ENCODE measurements at regions not wholly inside any gene's neighbourhood (a gene's known extent, or its start where the extent isn't known, plus 50 kb on each side); places are given as distances from the start of the nearest gene placed in this dataset.
"Not testable (repeated sequence)": the region's sequence is repeated elsewhere in the genome, so short reads cannot be mapped to it uniquely, and the experiment has no call there.

DNA sequence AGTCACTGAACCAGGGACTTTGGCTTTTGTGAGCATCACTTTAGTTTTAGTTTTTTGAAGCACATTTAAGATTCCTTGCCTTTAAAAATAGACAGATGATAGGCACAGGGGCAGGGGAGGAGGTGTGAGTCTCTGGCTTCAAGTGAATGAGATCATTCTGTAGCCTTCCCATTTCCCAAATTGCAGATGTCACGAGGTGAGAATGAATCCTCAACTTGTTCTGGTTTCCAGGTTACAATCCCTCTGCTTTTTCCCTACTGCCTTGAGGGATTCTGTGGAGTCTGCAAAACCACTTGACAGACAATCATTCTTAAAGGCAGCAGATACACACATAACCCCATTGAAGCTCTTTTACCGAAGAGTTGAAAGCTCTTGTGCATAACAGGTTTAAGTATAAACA is 332.4 kb downstream of the DMAC1 start:
- no peak for DNase-seq (ENCODE audit: low spot score)

DNA sequence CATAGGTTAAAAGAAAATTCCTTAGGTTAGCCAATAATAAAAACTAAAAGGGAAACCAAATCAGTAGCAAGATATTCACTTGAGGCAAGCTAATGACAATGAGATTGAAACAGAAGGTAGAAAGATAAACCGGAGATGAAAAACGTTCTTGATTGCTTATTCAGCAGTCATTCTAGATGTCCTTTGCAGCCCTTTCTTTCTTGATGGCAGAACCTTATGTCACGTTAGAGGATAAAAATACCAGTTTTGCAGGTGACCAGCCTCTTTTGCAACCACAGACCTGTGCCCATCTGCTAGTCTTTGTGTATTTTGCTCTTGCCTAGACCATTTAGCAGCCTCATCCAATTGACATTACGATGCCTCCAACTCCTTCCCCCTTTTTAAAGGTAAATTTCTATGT is 337.8 kb downstream of the DMAC1 start:
- DNase-seq (ENCODE audit: low spot score), result no peak

DNA sequence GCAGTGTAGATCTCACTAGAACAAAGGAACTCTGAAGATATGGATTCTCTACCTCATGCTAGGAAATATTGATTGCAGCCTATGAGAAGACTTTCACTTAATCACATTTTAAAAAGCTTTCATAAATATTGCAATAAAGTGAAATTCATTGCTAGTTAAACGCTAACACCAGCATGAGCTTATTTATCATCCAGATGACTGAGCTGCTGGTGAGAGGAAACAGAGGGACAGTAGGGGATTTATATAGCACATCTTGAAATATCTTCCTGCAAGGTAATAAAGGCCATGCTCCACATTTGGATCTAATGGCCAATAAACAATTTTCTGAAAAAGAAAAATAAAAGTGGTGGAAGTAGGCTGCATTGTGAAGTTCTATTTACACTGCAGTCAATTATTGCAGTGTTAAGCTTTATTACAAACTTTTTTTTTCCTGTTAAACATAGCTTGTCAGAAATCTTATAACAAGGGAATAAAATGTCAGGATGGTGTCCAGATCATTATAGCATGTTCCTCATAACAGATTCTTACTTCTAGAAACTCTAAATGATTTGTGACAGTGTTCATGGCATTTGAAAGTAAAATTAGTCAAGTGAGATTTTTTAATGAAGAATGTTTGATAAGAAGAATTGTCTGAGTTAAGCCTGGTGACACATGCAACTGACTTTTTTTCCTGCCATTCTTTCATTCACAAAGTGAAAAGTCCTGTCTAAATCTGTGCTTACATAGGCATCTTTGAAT is 342.6 kb downstream of the DMAC1 start:
- DNase-seq (ENCODE audit: low spot score), result no peak

DNA sequence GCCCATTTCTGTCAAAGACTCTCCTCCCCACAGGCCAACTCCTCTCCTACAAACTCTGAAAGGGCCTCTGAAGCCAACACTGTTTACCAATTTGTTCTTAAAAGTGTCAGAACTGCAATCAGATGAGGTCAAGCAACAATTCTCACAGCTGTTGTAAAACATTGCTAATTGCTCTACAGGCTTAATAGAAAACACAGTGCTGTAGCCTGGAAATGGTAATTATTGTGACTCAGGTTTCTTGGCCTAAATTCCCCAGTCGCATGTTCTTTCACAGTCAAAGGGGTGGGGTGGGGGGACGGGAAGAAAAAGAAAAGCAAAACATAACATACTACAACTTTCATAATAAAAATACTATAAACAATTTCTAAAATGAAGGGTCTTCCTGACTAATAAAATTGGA is 343.2 kb downstream of the DMAC1 start:
- no peak for DNase-seq (ENCODE audit: low spot score)

DNA sequence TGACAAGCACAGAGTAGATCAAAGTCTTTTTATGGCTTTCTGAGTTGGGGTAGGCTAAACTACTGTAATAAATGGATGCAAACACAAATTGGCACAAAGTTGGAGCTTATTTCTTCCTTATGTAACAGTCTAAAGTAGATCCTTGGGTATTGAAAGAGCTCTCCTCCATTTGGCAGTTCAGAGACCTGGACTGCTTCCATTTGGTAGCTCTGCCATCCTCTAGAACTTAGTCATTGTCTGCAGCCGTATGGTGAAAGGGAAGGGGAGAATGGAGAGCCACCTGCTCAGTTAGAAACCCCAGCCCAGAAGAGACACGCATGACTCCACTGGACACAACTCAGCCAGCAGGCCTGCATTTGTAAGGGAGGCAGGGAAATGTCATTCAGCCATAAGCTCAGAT is 345.0 kb downstream of the DMAC1 start:
- no peak for DNase-seq (ENCODE audit: low spot score)

DNA sequence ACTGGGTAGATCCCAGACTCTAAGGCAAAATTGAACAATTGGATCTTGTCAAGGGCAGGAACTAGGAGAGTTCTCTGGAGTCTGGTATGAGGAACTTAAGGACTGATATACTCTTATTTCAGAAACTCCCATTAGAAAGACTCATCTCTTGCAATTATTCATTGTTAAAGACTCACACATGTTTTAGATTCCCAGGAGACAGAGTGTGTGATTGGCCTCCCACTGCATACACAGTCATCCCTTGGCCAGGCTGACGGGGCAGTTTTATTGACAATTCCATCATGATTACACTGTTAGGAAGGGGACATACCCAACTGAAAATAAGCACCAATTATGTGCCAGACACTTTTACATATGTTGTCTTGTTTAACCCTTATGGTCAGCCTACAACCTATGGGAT is 347.2 kb downstream of the DMAC1 start:
- DNase-seq (ENCODE audit: low spot score), result no peak

DNA sequence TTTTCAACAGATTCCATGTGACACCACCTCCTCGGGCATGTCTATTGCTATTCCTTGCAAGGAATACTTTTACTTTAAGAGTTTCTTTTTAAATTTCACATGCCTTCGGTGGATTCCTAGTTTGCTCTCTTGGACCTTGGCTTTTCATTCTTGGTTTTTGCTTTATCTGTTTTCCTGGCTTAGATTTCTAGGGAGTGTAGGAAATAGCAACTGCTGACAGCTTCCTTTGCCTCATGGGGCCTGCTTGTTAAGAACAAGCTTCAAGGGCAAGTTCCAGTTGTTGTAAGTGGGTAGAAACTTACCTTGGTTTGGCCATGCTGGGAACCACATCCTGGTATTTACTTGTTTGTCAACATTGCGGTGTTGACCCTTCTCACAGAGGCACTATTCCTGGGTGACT is 348.5 kb downstream of the DMAC1 start:
- no peak for DNase-seq (ENCODE audit: low spot score)

DNA sequence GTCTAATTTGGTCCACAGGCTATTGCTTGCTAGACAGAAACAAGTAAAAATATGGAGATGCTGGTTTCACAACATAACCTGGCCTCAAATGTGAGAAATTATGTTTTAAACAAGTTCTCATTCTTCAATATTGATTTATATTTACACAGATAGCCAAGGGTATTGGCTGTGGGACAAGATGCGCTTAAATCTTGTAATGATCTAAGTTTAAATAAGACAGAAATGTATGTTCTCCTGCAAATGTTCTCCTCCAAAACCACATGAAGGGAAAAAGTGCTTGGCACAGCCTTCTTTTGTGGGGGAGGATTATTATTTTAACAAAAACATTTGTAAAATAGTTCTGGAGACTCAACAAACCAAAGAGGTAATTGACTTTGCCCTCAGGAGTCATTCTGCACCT is 356.0 kb downstream of the DMAC1 start:
- no peak for DNase-seq (ENCODE audit: low spot score)

DNA sequence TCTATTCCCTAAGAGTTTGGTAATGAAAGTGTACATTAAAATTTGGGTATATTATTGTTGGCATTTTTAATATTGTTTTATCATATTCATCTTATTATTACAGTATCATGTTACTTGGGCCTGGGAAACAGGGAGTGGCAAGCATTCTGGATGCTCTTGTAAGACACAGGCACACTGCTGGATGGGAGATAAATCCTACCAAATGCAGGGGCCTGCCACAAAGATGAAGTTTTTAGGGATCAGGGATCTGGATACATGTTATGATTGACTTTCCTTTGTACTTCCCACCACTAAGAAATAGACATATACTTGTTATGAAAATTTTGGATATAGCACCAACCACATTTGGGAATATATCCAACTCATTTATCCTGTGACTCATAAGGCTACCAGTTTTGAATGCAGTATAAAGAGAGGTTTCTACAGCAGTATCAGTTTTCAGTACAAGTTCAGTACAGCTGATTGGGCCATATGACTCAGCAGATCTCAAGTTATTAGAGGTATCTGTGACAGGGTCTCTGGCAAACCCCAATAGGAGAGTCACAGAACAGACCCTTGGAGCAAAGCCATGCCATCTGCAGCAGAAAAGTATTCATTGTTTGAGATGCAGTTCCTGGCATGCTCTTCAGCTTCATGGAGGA is 360.1 kb downstream of the DMAC1 start:
- DNase-seq (ENCODE audit: low spot score), result no peak

DNA sequence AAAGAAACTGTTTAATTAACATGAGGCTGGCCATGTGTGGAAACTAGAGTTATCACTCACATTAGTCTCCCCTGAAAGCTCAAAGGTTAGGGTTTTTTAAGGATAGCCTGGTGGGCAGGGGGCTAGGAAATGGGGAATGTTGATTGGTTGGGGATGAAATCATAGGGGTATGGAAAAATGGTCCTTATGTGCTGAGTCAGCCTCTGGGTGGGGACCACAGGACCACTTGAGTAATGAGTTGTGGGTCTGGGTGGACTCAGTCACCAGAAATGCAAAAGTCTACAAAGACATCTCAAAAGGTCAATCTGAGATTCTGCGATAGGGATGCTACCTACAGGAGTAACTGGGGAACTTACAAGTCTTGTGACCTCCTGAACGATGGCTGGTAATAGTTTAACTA is 362.8 kb downstream of the DMAC1 start:
- no peak for DNase-seq (ENCODE audit: low spot score)

DNA sequence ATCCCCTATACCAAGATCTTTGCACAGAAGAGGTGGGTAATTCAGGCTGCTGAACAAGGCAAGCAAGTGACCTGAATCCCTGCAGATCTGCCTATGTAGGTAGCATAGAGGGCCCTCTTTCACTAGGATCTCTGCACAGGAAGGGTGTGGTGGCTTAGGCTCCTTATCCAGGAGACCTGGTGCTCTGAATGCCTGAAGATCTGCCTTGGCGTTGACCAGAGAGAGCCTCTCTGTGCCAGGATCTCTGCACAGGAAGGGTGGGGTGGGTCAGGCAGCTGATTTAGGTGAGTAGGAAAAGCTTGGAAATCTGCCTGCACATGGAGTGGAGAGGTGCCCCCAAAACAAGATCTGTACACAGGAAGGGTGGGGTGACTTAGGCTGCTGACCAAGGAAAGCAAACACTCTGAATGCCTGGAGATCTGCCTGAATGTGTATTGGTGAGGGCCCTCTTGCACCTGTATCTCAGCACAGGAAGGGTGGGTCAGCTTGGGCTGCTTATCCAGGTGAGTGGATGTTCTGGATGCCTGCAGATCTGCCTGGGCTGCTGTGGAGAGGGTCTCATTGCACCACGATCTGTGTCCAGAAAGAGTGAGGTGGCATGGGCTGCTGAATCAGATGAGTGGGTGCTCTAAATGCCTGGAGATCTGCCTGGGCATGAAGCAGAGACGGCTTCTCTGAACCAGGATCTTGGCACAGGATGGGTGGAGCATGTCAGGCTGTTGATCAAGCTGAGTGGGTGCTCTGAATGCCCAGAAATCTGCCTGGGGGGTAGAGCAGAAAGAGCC is 365.9 kb downstream of the DMAC1 start:
- DNase-seq (ENCODE audit: low spot score), result no peak

DNA sequence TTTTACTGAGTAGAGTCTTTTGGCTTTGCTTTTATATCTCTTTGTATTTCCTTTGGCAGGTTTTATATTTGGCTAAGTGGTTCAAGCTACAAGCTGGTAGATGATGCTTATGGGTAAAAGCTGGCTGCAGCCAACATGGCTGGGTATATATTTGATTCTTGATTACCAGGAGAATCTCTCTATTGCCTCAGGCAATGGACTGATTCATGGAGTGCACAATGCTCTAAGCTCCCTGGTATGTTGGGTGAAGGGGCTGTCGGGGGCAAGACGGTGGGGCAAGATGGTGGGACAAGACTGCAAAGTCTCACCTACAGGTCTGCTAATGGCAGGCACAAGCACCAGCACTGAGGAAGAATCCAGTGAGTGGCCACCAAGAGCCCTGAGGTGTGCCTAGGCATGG is 366.6 kb downstream of the DMAC1 start:
- no peak for DNase-seq (ENCODE audit: low spot score)

DNA sequence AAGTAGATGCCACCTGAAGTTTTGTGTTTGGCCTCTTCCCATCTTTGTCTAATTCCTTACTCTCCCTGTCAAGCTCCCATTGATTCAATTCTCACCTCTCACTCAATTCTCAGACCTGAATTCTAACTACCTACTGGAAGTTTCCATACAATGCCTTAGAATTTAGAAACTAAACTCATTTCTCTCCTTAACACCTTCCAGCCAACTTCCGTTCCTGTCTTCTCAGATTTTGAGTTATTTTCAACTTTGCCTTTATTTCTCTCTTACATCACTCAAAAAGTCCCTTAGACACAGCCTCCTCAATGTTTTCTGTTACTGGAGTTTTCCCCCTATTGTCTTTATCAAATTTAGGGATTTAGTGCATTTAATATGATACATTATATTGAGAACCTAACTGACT is 382.2 kb downstream of the DMAC1 start:
- DNase-seq (ENCODE audit: low spot score), result not testable (repeated sequence)

DNA sequence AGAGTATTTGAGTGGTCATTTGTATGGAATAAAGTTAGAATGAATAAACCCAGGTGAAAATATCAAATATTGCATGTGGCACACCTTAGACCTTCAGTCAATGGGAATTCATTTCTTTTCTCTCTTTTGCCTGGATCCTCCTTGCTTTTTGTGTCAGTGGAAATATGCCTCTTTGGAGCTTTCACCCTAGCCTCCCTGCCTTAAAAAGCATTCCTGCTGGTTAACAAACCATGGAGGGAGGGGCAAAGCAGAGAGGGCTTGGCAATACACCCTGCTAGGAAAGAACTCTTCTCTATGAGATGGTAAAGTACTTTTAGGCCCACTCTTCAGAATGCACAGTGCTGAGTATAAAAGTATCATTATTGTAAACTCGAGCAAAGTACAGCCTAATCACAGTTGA is 383.7 kb downstream of the DMAC1 start:
- DNase-seq (ENCODE audit: low spot score), result no peak

DNA sequence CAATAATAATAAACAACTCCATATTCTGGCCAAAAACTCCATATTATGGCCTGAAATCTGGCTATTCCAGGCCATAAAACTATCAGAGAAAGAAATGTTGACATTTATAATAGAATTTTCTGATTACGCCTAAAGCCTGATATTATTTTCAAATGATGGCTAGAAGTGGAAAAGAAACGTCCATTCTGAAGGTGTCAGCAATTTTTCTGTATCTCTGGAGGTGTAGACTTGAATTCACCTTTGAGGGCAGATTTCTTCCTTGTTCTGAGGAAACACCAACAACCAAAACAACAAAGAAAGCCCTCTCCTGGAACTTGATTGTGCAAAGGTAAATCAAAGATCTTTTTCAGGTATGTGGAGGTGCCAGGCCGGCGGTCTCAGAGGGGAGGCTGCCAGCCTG is 390.7 kb downstream of the DMAC1 start:
- no peak for DNase-seq (ENCODE audit: low spot score)

DNA sequence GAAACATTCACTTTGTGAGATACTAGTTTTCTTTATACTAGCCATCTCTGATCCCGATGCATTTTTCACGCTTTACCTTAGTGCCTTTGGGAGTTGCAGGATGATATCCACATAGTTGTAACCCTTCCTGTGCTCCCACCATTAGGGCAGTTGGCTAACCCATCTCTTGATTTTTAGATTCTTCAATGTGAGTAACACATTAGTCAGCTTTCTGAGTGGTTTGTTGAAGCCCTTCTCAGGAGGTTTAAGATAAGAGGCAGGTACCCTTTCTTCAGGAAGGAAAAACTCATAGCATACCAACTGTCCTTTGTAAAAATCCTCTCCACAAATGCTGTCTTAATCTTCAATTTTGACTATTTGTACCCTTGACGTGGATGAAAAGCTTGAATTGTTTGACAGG is 392.3 kb downstream of the DMAC1 start:
- DNase-seq (ENCODE audit: low spot score), result no peak

DNA sequence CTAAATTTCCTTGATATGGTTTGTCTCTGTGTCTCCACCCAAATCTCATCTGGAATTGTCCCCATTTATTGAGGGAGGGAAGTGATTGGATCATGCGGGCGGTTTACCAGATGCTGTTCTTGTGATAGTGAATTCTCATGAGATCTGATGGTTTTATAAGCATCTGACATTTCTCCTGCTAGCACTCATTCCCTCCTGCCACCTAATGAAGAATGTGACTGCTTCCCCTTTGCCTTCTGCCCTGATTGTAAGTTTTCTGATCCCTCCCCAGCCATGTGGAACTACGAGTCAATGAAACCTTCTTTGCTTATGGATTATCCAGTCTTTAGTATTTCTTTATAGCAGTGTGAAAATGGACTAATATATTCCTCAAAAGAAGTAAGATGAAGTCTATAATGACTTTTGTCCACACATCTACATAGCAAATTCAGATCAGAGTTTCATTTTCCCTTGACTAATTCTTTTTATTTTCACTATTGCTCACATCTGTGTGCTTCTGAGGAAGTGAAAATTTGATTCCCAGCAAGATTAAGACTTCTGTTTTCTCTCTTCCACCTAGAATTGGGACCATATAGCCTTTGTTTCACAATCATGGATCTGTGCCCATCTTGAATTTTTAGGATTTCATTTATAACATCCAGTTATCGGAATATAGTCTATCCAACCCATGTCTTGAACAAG is 393.5 kb downstream of the DMAC1 start:
- DNase-seq (ENCODE audit: low spot score), result no peak

DNA sequence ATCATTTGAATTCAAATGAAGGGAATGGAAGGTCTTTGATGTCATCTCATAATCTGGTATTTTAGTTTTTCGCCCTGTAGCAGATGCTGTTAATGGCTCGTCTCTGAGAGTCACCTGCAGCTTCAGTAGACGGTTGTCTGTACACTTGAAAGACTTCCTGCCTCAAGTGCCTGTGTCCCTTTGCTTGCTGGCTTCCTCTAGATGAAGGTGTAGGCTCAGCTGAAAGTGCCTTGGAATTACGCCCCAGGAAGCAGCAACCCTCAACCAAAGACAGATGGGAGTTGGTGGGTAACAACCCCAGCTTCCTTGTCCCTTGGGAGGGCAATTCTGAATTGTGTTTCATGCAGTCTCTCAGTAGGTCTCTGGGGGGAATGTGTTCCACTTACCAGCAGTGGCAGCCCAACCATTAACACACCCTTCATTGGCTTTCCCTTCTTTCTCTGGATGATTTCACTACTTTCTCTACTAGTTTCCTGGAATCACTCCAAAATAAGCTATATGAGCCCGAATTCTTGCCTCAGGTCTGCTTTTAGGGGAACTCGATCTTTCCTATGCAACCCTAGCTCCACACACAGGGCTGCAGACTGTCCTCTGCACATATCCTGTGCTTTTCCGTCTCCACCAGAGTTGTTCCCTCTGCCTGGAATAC is 395.6 kb downstream of the DMAC1 start:
- DNase-seq (ENCODE audit: low spot score), result no peak

DNA sequence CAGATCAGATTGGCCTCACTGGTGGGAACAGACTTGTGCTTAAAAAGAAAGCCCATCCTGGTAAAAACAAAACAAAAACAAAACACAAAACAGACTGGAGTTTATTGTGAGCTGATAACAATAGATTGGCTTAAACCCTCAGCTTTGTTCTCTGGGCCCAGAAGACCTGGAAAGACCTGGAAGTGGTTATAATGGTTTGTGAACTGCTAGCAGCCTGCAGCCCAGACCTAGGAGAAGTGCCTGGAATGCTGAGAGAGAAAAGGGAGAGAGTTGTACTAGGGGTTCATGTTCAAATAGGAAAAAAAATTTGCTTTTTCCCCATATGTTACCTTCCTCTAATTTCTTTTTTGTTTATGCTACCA is 396.6 kb downstream of the DMAC1 start:
- no peak for DNase-seq (ENCODE audit: low spot score)

DNA sequence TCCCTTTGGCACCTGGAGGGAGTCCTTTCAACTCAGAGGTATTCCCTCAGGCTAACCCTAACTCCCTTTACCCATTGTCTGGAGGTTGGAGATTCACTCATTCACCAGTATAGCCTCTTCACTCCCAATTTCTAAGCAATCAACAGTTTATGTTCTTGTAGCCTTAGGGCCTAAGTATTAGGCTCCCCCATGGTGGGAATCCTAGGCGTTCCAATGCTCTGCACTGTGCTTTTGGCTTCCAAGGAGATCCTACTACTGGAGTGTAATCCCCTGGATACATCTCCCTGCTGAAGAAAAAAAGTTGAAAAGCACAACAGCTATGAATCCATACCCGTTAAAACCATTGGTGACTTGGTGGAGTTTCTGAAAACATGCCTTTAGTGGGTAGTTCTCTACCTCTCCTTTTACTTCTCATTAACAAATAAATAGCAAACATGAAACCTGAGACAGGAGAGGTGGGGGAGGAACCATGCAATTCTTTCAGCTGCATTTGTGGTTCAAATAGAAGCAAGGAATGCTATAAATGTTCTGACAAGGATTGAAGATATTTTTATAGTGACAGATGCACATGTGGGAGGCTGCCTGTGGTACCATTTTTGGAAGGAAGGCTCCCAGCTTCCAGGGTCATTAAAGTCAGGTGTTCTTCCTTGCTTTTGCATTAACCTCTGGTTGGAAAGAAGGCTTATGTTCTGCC is 397.1 kb downstream of the DMAC1 start:
- DNase-seq (ENCODE audit: low spot score), result no peak

DNA sequence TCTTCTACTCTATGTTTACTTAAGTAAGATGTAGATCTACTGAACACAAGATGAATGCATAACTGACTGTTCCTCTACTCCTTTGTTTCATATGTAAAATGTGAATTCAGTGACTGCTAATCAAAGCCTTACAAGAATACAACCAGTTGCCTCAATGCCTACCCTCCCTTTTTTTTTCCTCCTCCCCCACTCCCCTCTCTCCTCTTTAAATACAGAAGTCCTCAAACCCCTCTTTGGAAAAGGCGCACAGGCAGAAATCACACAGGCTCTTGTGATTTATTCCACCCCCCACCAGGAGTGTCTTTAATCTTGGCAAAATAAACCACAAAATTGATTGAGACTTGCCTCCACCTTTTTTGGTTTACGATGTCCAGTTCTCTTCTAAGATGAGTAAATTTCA is 398.5 kb downstream of the DMAC1 start:
- no peak for DNase-seq (ENCODE audit: low spot score)

Data from germinal center (tissue), 1 donor.